Activated CD8-positive, alpha-beta memory T cell treated with anti-CD3 and anti-CD28 coated beads for 36 hours (primary cell): ENCODE measurements at regions not wholly inside any gene's neighbourhood (a gene's known extent, or its start where the extent isn't known, plus 50 kb on each side); places are given as distances from the start of the nearest gene placed in this dataset.

Source experiments
- CTCF ChIA-PET: fragments of 350-600 bp; sonication (Branson Sonifier 250); formaldehyde crosslinking; loops from one replicate; lab custom pipeline; 2021; ENCODE audit warnings: antibody characterized with exemption; lab: Charles Lee
- POLR2A ChIA-PET: fragments of 350-600 bp; sonication (Branson Sonifier 250); formaldehyde crosslinking; loops from one replicate; lab custom pipeline; 2021; ENCODE audit warnings: antibody characterized with exemption; lab: Charles Lee

DNA sequence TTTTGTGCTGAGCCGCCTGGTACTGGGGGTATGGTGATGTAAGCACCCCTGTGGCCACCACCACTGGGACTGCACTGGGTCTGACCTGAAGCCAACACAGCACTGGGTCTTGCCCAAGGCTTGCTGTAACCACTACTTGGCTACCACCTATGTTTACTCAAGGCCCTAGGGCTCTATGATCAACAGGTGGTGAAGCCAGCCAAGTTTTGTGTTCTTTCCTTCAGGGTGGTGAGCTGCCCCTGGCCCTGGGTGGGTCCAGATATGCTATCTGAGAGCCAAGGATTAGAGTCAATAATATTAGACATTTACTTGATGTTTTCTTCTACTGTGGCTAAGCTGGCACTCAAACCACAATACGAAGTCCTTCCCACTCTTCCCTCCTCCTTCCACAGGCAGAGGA, 55.1 kb upstream of the PAGE4 start:
- ChIA-PET POLR2A (no interaction called here), CTCF (no interaction called here)

DNA sequence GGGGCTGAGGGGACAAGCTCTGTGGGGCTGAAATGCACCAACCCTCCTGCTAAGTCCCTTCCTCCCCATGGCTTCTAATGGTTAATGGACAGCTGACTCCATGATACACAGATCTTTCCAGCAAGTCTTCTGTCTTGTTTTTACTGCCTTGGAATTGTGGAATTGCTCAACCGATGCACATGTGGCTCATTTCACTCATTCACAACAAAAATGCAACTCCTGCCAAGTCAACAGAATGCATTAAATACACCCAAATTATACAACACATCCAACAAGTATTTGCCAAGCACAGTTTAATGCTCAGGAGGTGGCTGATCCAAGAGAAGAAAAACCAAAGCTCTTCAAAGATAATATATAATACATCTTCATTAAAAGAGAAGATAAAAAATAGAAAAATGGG, 61.9 kb upstream of the PAGE4 start:
- ChIA-PET CTCF (no interaction called here), POLR2A (no interaction called here)

GRCh38 chrX:49762175-49762720, 66.5 kb upstream of the PAGE1 start:
- POLR2A ChIA-PET = no interaction called here
- CTCF ChIA-PET = no interaction called here

GRCh38 chrX:49761481-49761880, 65.7 kb upstream of the PAGE1 start:
- CTCF ChIA-PET = no interaction called here
- POLR2A ChIA-PET = no interaction called here

- ChIA-PET CTCF (no interaction called here), POLR2A (no interaction called here)
Measured at GRCh38 chrX:49760290-49760890, 64.6 kb upstream of the PAGE1 start.

- ChIA-PET CTCF (no interaction called here), POLR2A (no interaction called here)
Measured at GRCh38 chrX:49756692-49757091, 60.9 kb upstream of the PAGE1 start.

DNA sequence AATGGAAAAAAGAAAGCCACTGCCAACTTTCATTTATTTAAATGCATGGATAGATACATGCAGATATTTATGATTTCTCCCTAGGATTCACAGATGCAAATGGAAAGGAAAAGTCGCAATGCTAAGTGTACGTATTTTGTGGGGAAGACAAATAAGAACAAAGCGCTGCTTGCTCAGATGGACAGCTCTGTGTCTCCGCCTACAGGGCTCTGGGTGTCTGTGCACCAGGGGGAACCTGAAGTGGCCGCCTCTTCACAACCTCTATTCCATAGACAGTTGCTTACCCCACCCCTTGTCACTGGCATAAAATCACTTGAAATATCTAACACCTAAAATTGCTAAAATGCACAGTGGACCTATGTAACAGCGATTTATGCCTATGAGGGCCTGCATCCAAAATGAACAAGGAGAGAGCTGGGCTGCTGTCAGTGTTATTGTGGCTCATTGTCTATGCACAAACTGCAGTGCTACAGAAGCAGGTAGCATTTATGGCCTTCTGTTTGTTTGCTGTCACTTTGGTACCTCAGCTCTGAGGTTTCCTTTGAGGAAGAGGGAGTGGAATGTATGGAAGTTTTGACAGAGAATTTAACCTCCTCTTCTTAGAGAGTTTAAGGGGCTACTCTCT, 58.6 kb upstream of the PAGE1 start:
- CTCF ChIA-PET = interaction anchor here (0.6 to 1.1 kb wide), 3 partner anchors 104 to 639 kb away, joined by 3 to 4 read pairs (median 3); no protein-coding TSS in a partner anchor
- POLR2A ChIA-PET = no interaction called here

- CTCF ChIA-PET = interaction anchor here (0.8 to 1.1 kb wide), 2 partner anchors 103 to 126 kb away, joined by 3 read pairs; no protein-coding TSS in a partner anchor
- POLR2A ChIA-PET = no interaction called here
Measured at GRCh38 chrX:49753691-49754090, 57.9 kb upstream of the PAGE1 start.

GRCh38 chrX:49748211-49748956, 52.6 kb upstream of the PAGE1 start:
- ChIA-PET CTCF (no interaction called here), POLR2A (no interaction called here)

DNA sequence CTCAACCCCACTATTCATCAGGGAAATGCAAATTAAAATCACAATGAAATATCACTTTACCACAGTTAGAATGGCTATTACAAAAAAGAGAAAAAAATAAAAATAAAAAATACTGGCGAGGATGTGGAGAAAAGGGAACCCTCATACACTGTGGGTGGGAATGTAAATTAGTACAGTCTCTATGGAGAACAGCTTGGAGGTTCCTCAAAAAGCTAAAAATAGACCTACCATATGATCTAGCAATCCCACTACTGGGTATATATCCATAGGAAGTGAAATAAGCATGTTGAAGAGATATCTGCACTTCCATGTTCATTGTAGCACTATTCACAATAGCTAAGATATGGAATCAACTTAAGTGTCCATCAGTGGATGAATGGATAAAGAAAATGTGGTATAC, 50.5 kb upstream of the PAGE1 start:
- ChIA-PET POLR2A (no interaction called here), CTCF (no interaction called here)
